ENCODE measurements at regions not wholly inside any gene's neighbourhood (a gene's known extent, or its start where the extent isn't known, plus 50 kb on each side); places are given as distances from the start of the nearest gene placed in this dataset.
"Not testable (repeated sequence)": the region's sequence is repeated elsewhere in the genome, so short reads cannot be mapped to it uniquely, and the experiment has no call there.

- DNase-seq (ENCODE audit: low read depth in 4 of 4, low spot score in 3 of 4) = no peak
Measured at GRCh38 chr10:121131014-121131413, 279.9 kb downstream of the WDR11 start.

GRCh38 chr10:121131426-121132265, 280.5 kb downstream of the WDR11 start:
- DNase-seq (ENCODE audit: low read depth in 4 of 4, low spot score in 3 of 4) = no peak

- DNase-seq (ENCODE audit: low read depth in 4 of 4, low spot score in 3 of 4) = no peak
Measured at GRCh38 chr10:121132273-121132672, 281.1 kb downstream of the WDR11 start.

- DNase-seq (ENCODE audit: low read depth in 4 of 4, low spot score in 3 of 4) = no peak
Measured at GRCh38 chr10:121133901-121134300, 282.7 kb downstream of the WDR11 start.

GRCh38 chr10:121134711-121135110, 283.5 kb downstream of the WDR11 start:
- no peak for DNase-seq (ENCODE audit: low read depth in 4 of 4, low spot score in 3 of 4)

- no peak for DNase-seq (ENCODE audit: low read depth in 4 of 4, low spot score in 3 of 4)
Measured at GRCh38 chr10:121135512-121135911, 284.4 kb downstream of the WDR11 start.

- no peak for DNase-seq (ENCODE audit: low read depth in 4 of 4, low spot score in 3 of 4)
Measured at GRCh38 chr10:121137533-121137932, 286.4 kb downstream of the WDR11 start.

- DNase-seq (ENCODE audit: low read depth in 4 of 4, low spot score in 3 of 4) = no peak
Measured at GRCh38 chr10:121138112-121138860, 287.1 kb downstream of the WDR11 start.

GRCh38 chr10:121138918-121139317, 287.8 kb downstream of the WDR11 start:
- no peak for DNase-seq (ENCODE audit: low read depth in 4 of 4, low spot score in 3 of 4)

- DNase-seq (ENCODE audit: low read depth in 4 of 4, low spot score in 3 of 4) = not testable (repeated sequence)
Measured at GRCh38 chr10:121145802-121146395, 294.7 kb downstream of the WDR11 start.

GRCh38 chr10:121148921-121149320, 297.8 kb downstream of the WDR11 start:
- no peak for DNase-seq (ENCODE audit: low read depth in 4 of 4, low spot score in 3 of 4)

- no peak for DNase-seq (ENCODE audit: low read depth in 4 of 4, low spot score in 3 of 4)
Measured at GRCh38 chr10:121152033-121152432, 300.9 kb downstream of the WDR11 start.

- no peak for DNase-seq (ENCODE audit: low read depth in 4 of 4, low spot score in 3 of 4)
Measured at GRCh38 chr10:121152935-121153334, 301.8 kb downstream of the WDR11 start.

GRCh38 chr10:121154310-121154709, 303.1 kb downstream of the WDR11 start:
- DNase-seq (ENCODE audit: low read depth in 4 of 4, low spot score in 3 of 4) = no peak

- DNase-seq (ENCODE audit: low read depth in 4 of 4, low spot score in 3 of 4) = no peak
Measured at GRCh38 chr10:121154846-121155245, 303.7 kb downstream of the WDR11 start.

GRCh38 chr10:121155742-121156474, 304.7 kb downstream of the WDR11 start:
- no peak for DNase-seq (ENCODE audit: low read depth in 4 of 4, low spot score in 3 of 4)

- peak in 1 of 4 donors; percentile 32 for DNase-seq (ENCODE audit: low read depth in 4 of 4, low spot score in 3 of 4)
Measured at GRCh38 chr10:121157998-121158397, 306.8 kb downstream of the WDR11 start.

- no peak for DNase-seq (ENCODE audit: low read depth in 4 of 4, low spot score in 3 of 4)
Measured at GRCh38 chr10:121158988-121159579, 307.9 kb downstream of the WDR11 start.

- DNase-seq (ENCODE audit: low read depth in 4 of 4, low spot score in 3 of 4) = no peak
Measured at GRCh38 chr10:121159670-121160069, 308.5 kb downstream of the WDR11 start.

GRCh38 chr10:121165276-121165675, 314.1 kb downstream of the WDR11 start:
- no peak for DNase-seq (ENCODE audit: low read depth in 4 of 4, low spot score in 3 of 4)
